HCT116 (cell line): ENCODE measurements at regions not wholly inside any gene's neighbourhood (a gene's known extent, or its start where the extent isn't known, plus 50 kb on each side); places are given as distances from the start of the nearest gene placed in this dataset.

ENCODE experiments used
- ATAC-seq: fragments of 200-7000 bp; cut with Tn5 transposase; 2 replicates; pipeline ENCODE4 v1.9.1; 2020; ENCODE audit warnings: mild to moderate bottlenecking, moderate library complexity
- BruUV-seq: library from RNA; stranded (reverse); fragments of 400-500 nt; replicated peaks from 2 replicates; lab custom pipeline; 2021; lab: Mats Ljungman, UMichigan
- CTCF ChIA-PET: fragments of 300-600 bp; sonication (Branson Sonifier 250); formaldehyde crosslinking; loops from one replicate; lab custom pipeline; 2021; ENCODE audit warnings: antibody characterized with exemption; lab: Charles Lee
- POLR2A ChIA-PET: fragments of 300-600, 350-600 bp; sonication (Branson Sonifier 250); formaldehyde crosslinking; loops from one replicate; lab custom pipeline; 2021; ENCODE audit warnings: antibody characterized with exemption; lab: Charles Lee
- RAD21 ChIA-PET, 2 experiments: fragments of 300-600 bp; sonication (Branson Sonifier 250); formaldehyde crosslinking; loops; one replicate each; lab custom pipeline; 2023; ENCODE audit warnings: low total read pairs in 2 of 2; ENCODE audit not compliant: uncharacterized antibody in 2 of 2, unreplicated experiment in 2 of 2, low non-redundant PET in 1 of 2; lab: Charles Lee
- DNase-seq: peaks from one replicate; pipeline ENCODE4 v3.0.0-alpha.2; 2010; ENCODE audit warnings: low read depth, low spot score
- H2AFZ ChIP-seq: fragments of 200-600 bp; shearing (Covaris generic), sonication (generic); 2 replicates; pipeline ENCODE4 v1.6.1; 2017; ENCODE audit warnings: low read depth, mixed run types, mixed read lengths, antibody characterized with exemption, low read length; ENCODE audit not compliant: poor library complexity, severe bottlenecking
- H3K27ac ChIP-seq: 2 replicates; pipeline ENCODE4 v1.5.1; 2012; ENCODE audit warnings: low read depth, low read length
- H3K27me3 ChIP-seq: fragments of 200-600 bp; sonication (generic); 2 replicates; pipeline ENCODE4 v1.6.1; 2016; ENCODE audit warnings: mixed run types, low read length, mixed read lengths; ENCODE audit not compliant: insufficient read depth
- H3K36me3 ChIP-seq, 2 experiments: fragments of 200-500 bp in 1 of 2; fragments of 200-600 bp in 1 of 2; sonication (Bioruptor generic) in 1 of 2; sonication (generic) in 1 of 2; 2 replicates each; pipeline versions ENCODE4 v1.5.1 to v1.6.1; 2014 to 2016; ENCODE audit warnings: low read length in 2 of 2, inconsistent platforms in 1 of 2, mixed read lengths in 1 of 2, mixed run types in 1 of 2; ENCODE audit not compliant: insufficient read depth in 2 of 2, control insufficient read depth in 1 of 2
- H3K4me1 ChIP-seq, 2 experiments: fragments of 200-600 bp in 1 of 2; sonication (generic) in 1 of 2; 2 replicates each; pipeline versions ENCODE4 v1.5.1 to v1.6.1; 2012 to 2017; ENCODE audit warnings: low read length in 2 of 2, inconsistent platforms in 1 of 2, mild to moderate bottlenecking in 1 of 2, mixed read lengths in 1 of 2, mixed run types in 1 of 2, moderate library complexity in 1 of 2; ENCODE audit not compliant: insufficient read depth in 2 of 2, control insufficient read depth in 1 of 2
- H3K4me2 ChIP-seq: fragments of 200-600 bp; sonication (generic); 2 replicates; pipeline ENCODE4 v1.6.1; 2017; ENCODE audit warnings: mixed run types, low read length, mixed read lengths
- H3K4me3 ChIP-seq, 2 experiments: fragments of 200-600 bp in 1 of 2; sonication (generic) in 1 of 2; replicated peaks in 1 of 2; 2 replicates each; pipeline ENCODE4 v1.5.1; 2011 to 2016; ENCODE audit warnings: low read length in 2 of 2, control low read depth in 1 of 2, low read depth in 1 of 2, mild to moderate bottlenecking in 1 of 2, mixed read lengths in 1 of 2, mixed run types in 1 of 2
- H3K79me2 ChIP-seq: fragments of 200-600 bp; sonication (generic); 2 replicates; pipeline ENCODE4 v1.6.1; 2017; ENCODE audit warnings: mild to moderate bottlenecking, mixed run types, low read length, moderate library complexity, mixed read lengths; ENCODE audit not compliant: insufficient read depth
- H3K9ac ChIP-seq: fragments of 200-600 bp; sonication (generic); 2 replicates; pipeline ENCODE4 v1.6.1; 2016; ENCODE audit warnings: low read length, mixed read lengths
- H3K9me2 ChIP-seq: fragments of 200-600 bp; sonication (generic), shearing (Covaris generic); 2 replicates; pipeline ENCODE4 v1.6.1; 2017; ENCODE audit warnings: mixed run types, mild to moderate bottlenecking, moderate library complexity; ENCODE audit not compliant: insufficient read depth
- H3K9me3 ChIP-seq, 2 experiments: fragments of 200-500 bp in 1 of 2; fragments of 200-600 bp in 1 of 2; sonication (Bioruptor generic) in 1 of 2; sonication (generic) in 1 of 2; 2 replicates each; pipeline ENCODE4 v1.6.1; 2014 to 2017; ENCODE audit warnings: low read length in 2 of 2, mixed read lengths in 2 of 2, inconsistent platforms in 1 of 2, low read depth in 1 of 2, mild to moderate bottlenecking in 1 of 2, mixed run types in 1 of 2, moderate library complexity in 1 of 2; ENCODE audit not compliant: control insufficient read depth in 1 of 2, insufficient read depth in 1 of 2
- H4K20me1 ChIP-seq: fragments of 200-600 bp; sonication (generic), shearing (Covaris generic); 2 replicates; pipeline ENCODE4 v1.6.1; 2017; ENCODE audit warnings: mixed run types, mild to moderate bottlenecking, moderate library complexity; ENCODE audit not compliant: insufficient read depth
- EGR1 ChIP-seq: IDR thresholded peaks from 2 replicates; pipeline ENCODE4 v1.6.1; 2012; ENCODE audit warnings: low read depth
- ELF1 ChIP-seq: IDR thresholded peaks from 2 replicates; pipeline ENCODE4 v1.6.1; 2012; ENCODE audit warnings: low read depth, borderline replicate concordance
- EZH2phosphoT487 ChIP-seq: fragments of 200-600 bp; IDR thresholded peaks from 2 replicates; pipeline ENCODE4 v1.6.1; 2018; ENCODE audit warnings: antibody characterized with exemption, borderline replicate concordance
- FOSL1 ChIP-seq: IDR thresholded peaks from 2 replicates; pipeline ENCODE4 v1.6.1; 2012; ENCODE audit warnings: low read depth
- JUND ChIP-seq: IDR thresholded peaks from 2 replicates; pipeline ENCODE4 v1.6.1; 2012
- POLR2A ChIP-seq: IDR thresholded peaks from 2 replicates; pipeline ENCODE4 v1.7.0; 2011; ENCODE audit warnings: borderline replicate concordance; ENCODE audit not compliant: insufficient read depth, insufficient read length; ENCODE audit errors: extremely low read depth
- POLR2AphosphoS5 ChIP-seq: IDR thresholded peaks from 2 replicates; pipeline ENCODE4 v1.6.1; 2011; ENCODE audit warnings: mild to moderate bottlenecking, low read depth, low read length, moderate library complexity
- SIN3A ChIP-seq: IDR thresholded peaks from 2 replicates; pipeline ENCODE4 v1.6.1; 2012; ENCODE audit warnings: low read depth
- SP1 ChIP-seq: IDR thresholded peaks from 2 replicates; pipeline ENCODE4 v1.6.1; 2012; ENCODE audit warnings: low read depth
- TCF7L2 ChIP-seq: IDR thresholded peaks from 2 replicates; pipeline ENCODE4 v1.7.0; 2011; ENCODE audit warnings: borderline replicate concordance, inconsistent platforms; ENCODE audit not compliant: insufficient read depth, insufficient read length; ENCODE audit errors: extremely low read depth
- YY1 ChIP-seq: IDR thresholded peaks from 2 replicates; pipeline ENCODE4 v1.6.1; 2011; ENCODE audit warnings: low read length, low read depth, moderate library complexity, mild to moderate bottlenecking; ENCODE audit not compliant: insufficient replicate concordance; ENCODE audit errors: extremely low read depth
- ZFX ChIP-seq: fragments of 450-650 bp; IDR thresholded peaks from 2 replicates; pipeline ENCODE4 v1.6.1; 2017
- ZNF274 ChIP-seq: fragments of 200-500 bp; sonication (Bioruptor generic); IDR thresholded peaks from 2 replicates; pipeline ENCODE4 v1.6.1; 2014; ENCODE audit warnings: mild to moderate bottlenecking, low read depth, low read length, inconsistent platforms
- intact Hi-C: fragments of 100-400 bp; cut with micrococcal nuclease; formaldehyde crosslinking; loops from 2 replicates; pipeline ENCODE4 v1.10.0; 2022
- TF ChIP-seq, protein P1 (sequence below), 3 experiments: fragments of 200-600 bp in 1 of 3; sonication (generic) in 1 of 3; IDR thresholded peaks in 2 of 3; conservative IDR thresholded peaks in 1 of 3; 2 replicates each; pipeline ENCODE4 v1.5.1; 2012 to 2017; ENCODE audit warnings: low read depth in 2 of 3, low read length in 2 of 3, antibody characterized with exemption in 1 of 3, borderline replicate concordance in 1 of 3, control low read depth in 1 of 3, mild to moderate bottlenecking in 1 of 3, mixed read lengths in 1 of 3, mixed run types in 1 of 3, moderate library complexity in 1 of 3; ENCODE audit not compliant: insufficient read depth in 1 of 3
- TF ChIP-seq, protein P2 (sequence below): IDR thresholded peaks from 2 replicates; pipeline ENCODE4 v1.6.1; 2012; ENCODE audit warnings: low read depth
- TF ChIP-seq, protein P3 (sequence below): IDR thresholded peaks from 2 replicates; pipeline ENCODE4 v1.6.1; 2012
- TF ChIP-seq, protein P4 (sequence below): IDR thresholded peaks from 2 replicates; pipeline ENCODE4 v1.6.1; 2011; ENCODE audit warnings: mild to moderate bottlenecking, low read length, moderate library complexity; ENCODE audit not compliant: insufficient replicate concordance; ENCODE audit errors: extremely low read depth

DNA sequence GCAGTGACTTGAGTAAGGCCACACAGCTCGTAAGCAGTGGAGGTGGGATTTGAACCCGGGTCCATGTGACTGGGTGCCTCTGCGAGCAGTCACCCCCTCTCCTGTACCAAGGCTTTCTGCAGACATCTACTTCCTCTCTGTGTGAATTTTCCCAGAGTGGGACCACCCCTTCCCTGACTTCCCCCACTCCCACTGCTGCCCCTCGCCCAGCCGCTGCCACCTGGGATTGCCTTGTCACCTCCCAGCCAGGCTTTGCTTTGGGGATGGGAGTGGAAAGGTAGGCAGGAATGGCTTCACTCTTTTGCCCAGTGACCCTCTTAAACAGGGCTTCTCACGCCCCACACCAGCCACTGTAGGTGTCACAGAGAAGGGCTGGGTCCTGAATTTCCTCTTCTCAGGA lies 105.2 kb upstream of the SEC14L1 start:
- DNase-seq (no peak), ATAC-seq (no peak)
- Histone ChIP-seq H3K27me3 (no peaks in the 10 kb centered on the region; the same call in 1 of the 2 replicates), H3K36me3 (no peaks in the 10 kb centered on the region), H3K79me2 (no peaks in the 10 kb centered on the region), H3K4me2 (no peak overlapping the region), H2AFZ (no peak overlapping the region), H3K9ac (no peak overlapping the region), H3K4me3 (no peak overlapping the region), H3K4me1 (no peaks in the 10 kb centered on the region), H3K27ac (no peak overlapping the region), H3K9me2 (no peaks in the 10 kb centered on the region), H4K20me1 (no peaks in the 10 kb centered on the region), H3K9me3 (peaks cover 7 to 9% of the 10 kb centered on the region in 2 experiments; a peak in 2 of 4 replicates)
- CTCF ChIA-PET = interaction anchor here (1.5 kb wide), 1 partner anchor 21 kb away, joined by 4 read pairs; no protein-coding TSS in a partner anchor
- TF ChIP-seq ELF1 (no peak), POLR2AphosphoS5 (no peak), ZNF274 (no peak), ZFX (no peak), EZH2phosphoT487 (no peak), POLR2A (no peak), SIN3A (no peak), JUND (no peak), SP1 (no peak), FOSL1 (no peak), YY1 (no peak), TCF7L2 (no peak), EGR1 (no peak)
- TF ChIP-seq, protein P1, sequence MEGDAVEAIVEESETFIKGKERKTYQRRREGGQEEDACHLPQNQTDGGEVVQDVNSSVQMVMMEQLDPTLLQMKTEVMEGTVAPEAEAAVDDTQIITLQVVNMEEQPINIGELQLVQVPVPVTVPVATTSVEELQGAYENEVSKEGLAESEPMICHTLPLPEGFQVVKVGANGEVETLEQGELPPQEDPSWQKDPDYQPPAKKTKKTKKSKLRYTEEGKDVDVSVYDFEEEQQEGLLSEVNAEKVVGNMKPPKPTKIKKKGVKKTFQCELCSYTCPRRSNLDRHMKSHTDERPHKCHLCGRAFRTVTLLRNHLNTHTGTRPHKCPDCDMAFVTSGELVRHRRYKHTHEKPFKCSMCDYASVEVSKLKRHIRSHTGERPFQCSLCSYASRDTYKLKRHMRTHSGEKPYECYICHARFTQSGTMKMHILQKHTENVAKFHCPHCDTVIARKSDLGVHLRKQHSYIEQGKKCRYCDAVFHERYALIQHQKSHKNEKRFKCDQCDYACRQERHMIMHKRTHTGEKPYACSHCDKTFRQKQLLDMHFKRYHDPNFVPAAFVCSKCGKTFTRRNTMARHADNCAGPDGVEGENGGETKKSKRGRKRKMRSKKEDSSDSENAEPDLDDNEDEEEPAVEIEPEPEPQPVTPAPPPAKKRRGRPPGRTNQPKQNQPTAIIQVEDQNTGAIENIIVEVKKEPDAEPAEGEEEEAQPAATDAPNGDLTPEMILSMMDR (IDR thresholded peaks at IDR 0.05 in 2 of 3, conservative IDR thresholded peaks at IDR 0.05 in 1 of 3; ENCODE audit: borderline replicate concordance in 1 of 3, insufficient read depth in 1 of 3, low read depth in 2 of 3, low read length in 2 of 3) = no peak
- TF ChIP-seq, protein P2, sequence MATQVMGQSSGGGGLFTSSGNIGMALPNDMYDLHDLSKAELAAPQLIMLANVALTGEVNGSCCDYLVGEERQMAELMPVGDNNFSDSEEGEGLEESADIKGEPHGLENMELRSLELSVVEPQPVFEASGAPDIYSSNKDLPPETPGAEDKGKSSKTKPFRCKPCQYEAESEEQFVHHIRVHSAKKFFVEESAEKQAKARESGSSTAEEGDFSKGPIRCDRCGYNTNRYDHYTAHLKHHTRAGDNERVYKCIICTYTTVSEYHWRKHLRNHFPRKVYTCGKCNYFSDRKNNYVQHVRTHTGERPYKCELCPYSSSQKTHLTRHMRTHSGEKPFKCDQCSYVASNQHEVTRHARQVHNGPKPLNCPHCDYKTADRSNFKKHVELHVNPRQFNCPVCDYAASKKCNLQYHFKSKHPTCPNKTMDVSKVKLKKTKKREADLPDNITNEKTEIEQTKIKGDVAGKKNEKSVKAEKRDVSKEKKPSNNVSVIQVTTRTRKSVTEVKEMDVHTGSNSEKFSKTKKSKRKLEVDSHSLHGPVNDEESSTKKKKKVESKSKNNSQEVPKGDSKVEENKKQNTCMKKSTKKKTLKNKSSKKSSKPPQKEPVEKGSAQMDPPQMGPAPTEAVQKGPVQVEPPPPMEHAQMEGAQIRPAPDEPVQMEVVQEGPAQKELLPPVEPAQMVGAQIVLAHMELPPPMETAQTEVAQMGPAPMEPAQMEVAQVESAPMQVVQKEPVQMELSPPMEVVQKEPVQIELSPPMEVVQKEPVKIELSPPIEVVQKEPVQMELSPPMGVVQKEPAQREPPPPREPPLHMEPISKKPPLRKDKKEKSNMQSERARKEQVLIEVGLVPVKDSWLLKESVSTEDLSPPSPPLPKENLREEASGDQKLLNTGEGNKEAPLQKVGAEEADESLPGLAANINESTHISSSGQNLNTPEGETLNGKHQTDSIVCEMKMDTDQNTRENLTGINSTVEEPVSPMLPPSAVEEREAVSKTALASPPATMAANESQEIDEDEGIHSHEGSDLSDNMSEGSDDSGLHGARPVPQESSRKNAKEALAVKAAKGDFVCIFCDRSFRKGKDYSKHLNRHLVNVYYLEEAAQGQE = no peak
- TF ChIP-seq, protein P3, sequence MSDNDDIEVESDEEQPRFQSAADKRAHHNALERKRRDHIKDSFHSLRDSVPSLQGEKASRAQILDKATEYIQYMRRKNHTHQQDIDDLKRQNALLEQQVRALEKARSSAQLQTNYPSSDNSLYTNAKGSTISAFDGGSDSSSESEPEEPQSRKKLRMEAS = no peak
- TF ChIP-seq, protein P4, sequence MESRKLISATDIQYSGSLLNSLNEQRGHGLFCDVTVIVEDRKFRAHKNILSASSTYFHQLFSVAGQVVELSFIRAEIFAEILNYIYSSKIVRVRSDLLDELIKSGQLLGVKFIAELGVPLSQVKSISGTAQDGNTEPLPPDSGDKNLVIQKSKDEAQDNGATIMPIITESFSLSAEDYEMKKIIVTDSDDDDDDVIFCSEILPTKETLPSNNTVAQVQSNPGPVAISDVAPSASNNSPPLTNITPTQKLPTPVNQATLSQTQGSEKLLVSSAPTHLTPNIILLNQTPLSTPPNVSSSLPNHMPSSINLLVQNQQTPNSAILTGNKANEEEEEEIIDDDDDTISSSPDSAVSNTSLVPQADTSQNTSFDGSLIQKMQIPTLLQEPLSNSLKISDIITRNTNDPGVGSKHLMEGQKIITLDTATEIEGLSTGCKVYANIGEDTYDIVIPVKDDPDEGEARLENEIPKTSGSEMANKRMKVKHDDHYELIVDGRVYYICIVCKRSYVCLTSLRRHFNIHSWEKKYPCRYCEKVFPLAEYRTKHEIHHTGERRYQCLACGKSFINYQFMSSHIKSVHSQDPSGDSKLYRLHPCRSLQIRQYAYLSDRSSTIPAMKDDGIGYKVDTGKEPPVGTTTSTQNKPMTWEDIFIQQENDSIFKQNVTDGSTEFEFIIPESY = no peak
- intact Hi-C loops = no loop called here
- POLR2A ChIA-PET = no interaction called here
- no TSS peak for BruUV-seq
- RAD21 ChIA-PET = no interaction called here
